ENCODE measurements at regions not wholly inside any gene's neighbourhood (a gene's known extent, or its start where the extent isn't known, plus 50 kb on each side); places are given as distances from the start of the nearest gene placed in this dataset.

DNA sequence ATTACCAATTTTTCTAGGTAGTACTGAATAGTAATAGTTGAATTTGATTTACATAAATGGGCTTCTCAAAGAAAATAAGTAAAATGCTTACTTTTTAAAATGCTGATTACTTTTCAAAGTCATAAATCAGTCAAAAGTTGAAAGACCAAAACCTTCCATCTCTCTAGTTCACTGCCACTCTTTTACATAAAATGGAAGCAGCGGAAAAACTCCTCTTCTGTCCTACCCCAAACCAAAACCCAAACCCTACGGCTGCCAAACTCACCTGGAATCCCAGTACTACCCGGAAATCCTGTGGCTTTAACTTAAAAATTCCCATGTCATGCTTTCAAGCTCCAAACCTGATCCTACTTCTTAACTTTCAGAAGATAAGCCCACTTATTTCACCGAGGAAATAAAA lies 81.2 kb upstream of the MAPRE2 start:
- Histone ChIP-seq H3K27me3 (ENCODE audit: low read depth) (no peaks in the 10 kb centered on the region), H3K4me1 (no peaks in the 10 kb centered on the region), H3K27ac (no peak overlapping the region), H3K4me3 (no peak overlapping the region), H3K9me3 (no peaks in the 10 kb centered on the region), H3K36me3 (no peaks in the 10 kb centered on the region)
- intact Hi-C loops (cut with DNase I), result no loop called here
- DNase-seq (no peak), ATAC-seq (no peak)
- TF ChIP-seq, protein P1, sequence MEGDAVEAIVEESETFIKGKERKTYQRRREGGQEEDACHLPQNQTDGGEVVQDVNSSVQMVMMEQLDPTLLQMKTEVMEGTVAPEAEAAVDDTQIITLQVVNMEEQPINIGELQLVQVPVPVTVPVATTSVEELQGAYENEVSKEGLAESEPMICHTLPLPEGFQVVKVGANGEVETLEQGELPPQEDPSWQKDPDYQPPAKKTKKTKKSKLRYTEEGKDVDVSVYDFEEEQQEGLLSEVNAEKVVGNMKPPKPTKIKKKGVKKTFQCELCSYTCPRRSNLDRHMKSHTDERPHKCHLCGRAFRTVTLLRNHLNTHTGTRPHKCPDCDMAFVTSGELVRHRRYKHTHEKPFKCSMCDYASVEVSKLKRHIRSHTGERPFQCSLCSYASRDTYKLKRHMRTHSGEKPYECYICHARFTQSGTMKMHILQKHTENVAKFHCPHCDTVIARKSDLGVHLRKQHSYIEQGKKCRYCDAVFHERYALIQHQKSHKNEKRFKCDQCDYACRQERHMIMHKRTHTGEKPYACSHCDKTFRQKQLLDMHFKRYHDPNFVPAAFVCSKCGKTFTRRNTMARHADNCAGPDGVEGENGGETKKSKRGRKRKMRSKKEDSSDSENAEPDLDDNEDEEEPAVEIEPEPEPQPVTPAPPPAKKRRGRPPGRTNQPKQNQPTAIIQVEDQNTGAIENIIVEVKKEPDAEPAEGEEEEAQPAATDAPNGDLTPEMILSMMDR (IDR thresholded peaks at IDR 0.05), result no peak

GRCh38 chr18:34965108-34965507 lies 76.1 kb upstream of the MAPRE2 start:
- Histone ChIP-seq H3K27ac (no peak overlapping the region), H3K36me3 (no peaks in the 10 kb centered on the region), H3K4me1 (no peaks in the 10 kb centered on the region), H3K4me3 (no peak overlapping the region), H3K9me3 (no peaks in the 10 kb centered on the region), H3K27me3 (ENCODE audit: low read depth) (no peaks in the 10 kb centered on the region)
- TF ChIP-seq, protein P1 (IDR thresholded peaks at IDR 0.05), result no peak
- no peak for DNase-seq
- intact Hi-C loops (cut with DNase I), result no loop called here
- no peak for ATAC-seq

DNA sequence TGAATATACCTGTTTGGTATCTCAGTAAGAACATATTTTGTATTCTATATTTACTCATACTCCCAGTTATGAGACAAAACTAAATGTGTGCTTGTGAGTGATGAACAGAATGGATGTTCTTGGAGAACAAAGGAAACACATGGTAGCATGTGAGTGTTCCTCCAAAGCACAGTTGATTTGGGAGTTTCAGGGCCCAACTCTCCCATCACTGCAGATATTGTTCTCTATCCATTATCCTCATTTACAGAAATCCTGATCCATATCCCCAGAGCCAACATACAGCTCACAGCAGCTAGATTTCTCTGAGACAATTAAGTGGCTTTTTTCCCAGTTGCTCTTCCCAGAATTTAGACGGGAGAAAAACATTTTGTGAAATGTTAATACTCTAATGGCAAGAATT lies 75.6 kb upstream of the MAPRE2 start:
- no peaks in the 10 kb centered on the region for H3K9me3 ChIP-seq
- intact Hi-C loops (cut with DNase I), result no loop called here
- no peak overlapping the region for H3K27ac ChIP-seq
- no peak overlapping the region for H3K4me3 ChIP-seq
- TF ChIP-seq, protein P1 (IDR thresholded peaks at IDR 0.05), result no peak
- no peaks in the 10 kb centered on the region for H3K27me3 ChIP-seq (ENCODE audit: low read depth)
- no peaks in the 10 kb centered on the region for H3K4me1 ChIP-seq
- DNase-seq (no peak), ATAC-seq (no peak)
- H3K36me3 ChIP-seq, result no peaks in the 10 kb centered on the region

DNA sequence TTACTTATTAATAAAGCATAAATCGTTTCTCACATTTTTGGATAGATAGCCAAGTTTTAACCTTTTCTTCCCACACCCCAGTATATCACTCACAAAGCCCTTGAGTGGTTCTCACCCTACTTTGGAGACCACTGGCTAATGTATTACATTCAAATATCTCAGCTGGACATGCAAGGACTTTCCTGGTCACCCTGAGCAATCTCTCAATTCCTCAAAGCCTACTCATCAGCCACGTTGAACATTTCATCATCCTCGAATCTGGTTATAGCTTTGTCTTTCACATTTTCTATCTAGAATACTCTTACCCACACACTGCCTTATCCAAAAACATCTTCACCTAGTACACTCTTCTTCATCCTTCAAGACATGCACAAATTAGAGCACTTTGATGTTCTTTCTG lies 71.1 kb upstream of the MAPRE2 start:
- intact Hi-C loops (cut with DNase I), result no loop called here
- no peak for ATAC-seq

GRCh38 chr18:34971313-34971712 lies 69.9 kb upstream of the MAPRE2 start:
- intact Hi-C loops (cut with DNase I), result no loop called here
- Histone ChIP-seq H3K36me3 (no peaks in the 10 kb centered on the region), H3K4me1 (peaks cover 4% of the 10 kb centered on the region), H3K27me3 (ENCODE audit: low read depth) (no peaks in the 10 kb centered on the region), H3K9me3 (no peaks in the 10 kb centered on the region), H3K4me3 (no peak overlapping the region), H3K27ac (no peak overlapping the region)
- DNase-seq, result no peak
- no peak for ATAC-seq
- TF ChIP-seq, protein P1 (IDR thresholded peaks at IDR 0.05), result no peak

More for the DNA sequence above, 71.1 kb upstream of the MAPRE2 start:
- no peak for DNase-seq
- no peak overlapping the region for H3K27ac ChIP-seq
- TF ChIP-seq, protein P1 (IDR thresholded peaks at IDR 0.05), result no peak
- H3K4me1 ChIP-seq, result no peaks in the 10 kb centered on the region
- H3K27me3 ChIP-seq (ENCODE audit: low read depth), result no peaks in the 10 kb centered on the region
- no peaks in the 10 kb centered on the region for H3K36me3 ChIP-seq
- no peak overlapping the region for H3K4me3 ChIP-seq
- no peaks in the 10 kb centered on the region for H3K9me3 ChIP-seq
